Dermis microvascular lymphatic vessel endothelial cell (primary cell): ENCODE measurements at regions not wholly inside any gene's neighbourhood (a gene's known extent, or its start where the extent isn't known, plus 50 kb on each side); places are given as distances from the start of the nearest gene placed in this dataset.
A peak's percentile ranks its signal among the peaks of the same experiment; 100 is the strongest.

Source experiments
- DNase-seq, 2 donors: peaks; one replicate each; pipeline versions ENCODE4 v3.0.0 to v3.0.0-alpha.2; 2010; ENCODE audit warnings: low read depth in 2 of 2

DNA sequence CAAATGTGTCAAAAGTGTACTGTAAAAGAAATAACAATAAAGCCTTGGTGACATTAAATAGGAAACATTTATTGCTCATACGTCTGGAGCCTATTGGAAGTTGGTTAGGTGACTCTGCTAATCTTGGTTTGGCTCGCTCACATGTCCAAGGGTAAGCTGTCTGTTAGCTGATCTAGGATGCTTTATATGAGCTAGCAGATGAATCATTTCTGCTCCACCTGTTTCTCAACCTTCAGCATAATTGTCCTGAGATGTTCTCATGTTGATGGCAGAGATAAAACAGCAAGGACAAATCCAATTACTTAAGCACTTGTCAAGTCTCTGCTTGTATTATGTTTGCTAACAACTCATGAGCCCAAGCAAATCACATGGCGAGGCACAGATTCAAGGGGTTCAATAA is 56.0 kb upstream of the CD53 start:
- DNase-seq = no peak

DNA sequence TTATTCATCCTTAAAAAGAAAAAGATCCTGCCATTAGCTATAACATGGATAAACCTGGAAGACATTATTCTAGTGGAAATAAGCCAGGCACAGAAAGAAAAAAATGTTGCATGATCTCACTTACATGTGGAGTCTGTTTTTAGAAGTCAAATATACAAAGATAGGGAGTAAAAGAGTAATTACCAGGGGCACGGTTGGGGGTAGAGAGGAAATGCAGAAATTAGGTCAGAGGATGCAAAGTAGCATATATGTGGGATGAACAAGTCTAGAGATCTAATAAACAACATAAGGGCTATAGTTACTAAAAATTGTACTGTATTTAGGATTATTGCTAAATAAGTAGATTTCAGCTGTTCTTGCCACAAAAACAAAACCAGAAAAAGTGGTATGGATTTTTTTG is 61.4 kb upstream of the CD53 start:
- no peak for DNase-seq

DNA sequence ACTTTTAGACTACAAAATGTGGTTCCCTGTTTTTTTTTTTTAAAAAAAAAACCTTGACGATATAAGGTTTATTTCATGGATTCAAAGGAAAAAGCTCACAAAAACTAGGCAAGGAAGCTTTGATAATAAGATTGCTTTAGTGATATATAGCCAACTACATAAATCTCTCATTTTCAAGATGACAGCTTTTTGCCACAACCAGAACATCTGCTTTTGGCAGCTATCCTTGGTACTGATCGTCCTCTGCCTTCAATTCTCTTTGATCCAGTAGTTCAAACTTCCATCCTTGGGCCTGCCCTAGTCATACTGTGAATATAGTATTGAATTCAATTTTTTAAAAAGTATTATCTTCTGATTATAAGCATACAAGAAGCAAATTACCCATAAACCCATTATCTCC is 72.9 kb upstream of the CD53 start:
- no peak for DNase-seq

DNA sequence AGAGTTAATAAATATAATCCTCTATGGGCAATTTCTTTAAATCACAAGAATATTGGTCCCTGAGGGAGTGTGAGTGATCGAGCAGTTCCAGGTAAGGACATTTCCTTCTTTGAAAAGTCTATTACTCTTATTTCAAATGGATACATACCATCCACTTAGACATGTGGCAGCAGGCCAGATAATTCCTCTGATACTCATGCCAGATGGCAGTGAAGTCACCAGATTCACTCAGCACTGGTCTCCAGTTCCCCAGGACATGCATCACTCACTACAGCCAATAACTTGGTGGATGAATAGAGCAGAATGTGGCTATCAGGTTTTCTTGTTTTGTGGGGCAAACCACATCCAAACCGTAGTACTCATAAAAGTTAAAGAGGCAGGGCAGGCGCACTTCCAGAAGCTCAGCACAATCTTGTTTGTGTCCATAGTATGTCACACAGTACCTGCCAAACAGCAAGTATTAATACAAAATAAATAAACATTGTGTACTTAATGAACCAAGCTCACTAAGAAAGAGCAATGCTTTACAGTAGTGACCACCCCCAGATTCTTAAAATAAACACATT is 74.2 kb upstream of the CD53 start:
- no peak for DNase-seq

- DNase-seq = no peak
These were observed 84.3 kb upstream of the CD53 start for GRCh38 chr1:110788673-110789072.

GRCh38 chr1:110787328-110788071 is 85.4 kb upstream of the CD53 start:
- no peak for DNase-seq

GRCh38 chr1:110786802-110787327 is 86.1 kb upstream of the CD53 start:
- DNase-seq = no peak

GRCh38 chr1:110785612-110786011 is 87.3 kb upstream of the CD53 start:
- no peak for DNase-seq

DNA sequence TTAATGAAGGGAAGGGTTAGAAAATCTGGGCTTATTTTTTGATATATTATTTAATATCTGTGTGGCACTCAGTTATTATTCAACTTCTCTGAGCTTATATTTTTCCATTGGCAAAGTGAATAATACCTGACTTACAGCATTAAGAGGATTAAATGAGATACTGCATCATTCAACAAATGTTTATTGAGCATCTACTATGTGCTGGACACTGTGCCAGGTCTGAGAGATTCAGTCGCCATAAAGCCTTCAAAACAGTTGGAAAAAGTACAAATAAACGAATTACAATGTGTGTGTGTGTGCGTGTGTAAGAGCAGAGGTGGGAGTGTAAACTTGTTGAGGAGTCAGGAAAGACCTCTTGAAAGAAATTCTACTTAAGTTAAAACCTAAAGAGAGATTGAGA is 87.9 kb upstream of the CD53 start:
- DNase-seq = no peak

DNA sequence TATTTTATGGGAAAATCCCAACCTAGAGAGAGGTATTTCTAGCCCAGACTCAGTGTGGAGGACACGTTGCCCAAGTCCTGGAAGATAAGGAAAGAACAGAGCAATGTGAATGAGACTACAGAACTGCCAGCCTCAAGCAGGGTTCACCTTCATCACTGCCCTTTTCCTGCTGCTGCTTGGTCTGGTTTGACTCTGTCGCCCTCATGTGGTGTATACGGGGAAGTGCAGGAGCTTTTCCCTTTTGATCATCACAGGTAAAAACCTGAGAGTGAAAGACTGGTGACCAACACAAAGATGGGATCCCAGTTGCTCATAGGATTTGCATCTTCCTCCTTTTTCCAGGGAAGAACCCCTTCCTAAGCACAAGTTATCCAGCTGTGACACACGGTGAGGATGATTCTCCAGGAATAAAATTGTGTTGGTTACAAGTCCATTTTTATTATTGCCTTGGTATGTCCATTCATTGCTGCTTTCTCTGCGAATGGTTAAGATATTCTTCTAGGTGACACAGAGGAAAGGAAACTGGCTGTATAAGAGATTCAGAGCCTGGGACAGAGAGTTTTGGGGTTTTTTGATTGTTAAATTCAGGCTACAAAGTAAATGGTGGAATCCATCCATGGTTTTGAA is 89.5 kb upstream of the CD53 start:
- peak; percentile 33 to 61 for DNase-seq

DNA sequence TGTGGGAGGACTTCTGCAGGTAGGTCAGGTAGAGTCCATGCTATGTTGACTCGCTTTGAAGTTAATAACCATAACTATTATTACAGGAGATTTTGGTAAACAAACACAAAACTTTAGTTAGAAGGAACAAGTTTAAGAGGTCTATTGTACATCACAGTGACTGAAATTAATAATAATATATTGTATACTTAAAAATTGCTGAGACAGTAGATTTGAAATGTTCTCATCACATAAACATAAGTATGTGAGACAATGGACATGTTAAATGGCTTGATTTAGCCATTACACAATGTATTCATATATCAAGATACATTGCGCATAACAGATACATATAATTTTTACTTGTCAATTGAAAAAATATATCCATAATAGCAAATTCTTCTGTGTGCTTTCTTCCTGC is 91.4 kb upstream of the CD53 start:
- DNase-seq = no peak

GRCh38 chr1:110780600-110781484 is 92.1 kb upstream of the CD53 start:
- DNase-seq = peak in 1 of 2 donors; percentile 73

DNA sequence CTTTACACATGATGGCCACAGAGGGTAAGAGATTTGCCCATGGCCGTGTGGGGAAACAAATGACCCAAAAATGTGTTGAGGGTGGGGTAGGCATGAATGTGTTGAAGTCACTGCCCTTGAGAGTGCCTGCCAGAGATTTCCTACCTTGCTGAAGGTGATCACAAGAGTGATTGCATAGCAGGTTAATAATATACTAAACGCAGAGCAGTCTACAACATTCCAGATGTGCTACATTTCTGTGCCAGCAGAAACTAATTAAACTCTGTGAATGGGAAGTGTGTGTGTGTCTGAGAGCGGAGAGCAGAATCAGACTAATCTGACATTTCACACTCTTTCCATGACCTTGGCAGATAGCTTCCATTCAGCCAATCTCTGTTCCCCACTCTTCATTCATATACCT is 93.3 kb upstream of the CD53 start:
- no peak for DNase-seq

- DNase-seq = no peak
These were observed 94.1 kb upstream of the CD53 start for GRCh38 chr1:110778821-110779220.

- DNase-seq = no peak
These were observed 95.7 kb upstream of the CD53 start for GRCh38 chr1:110777228-110777627.

DNA sequence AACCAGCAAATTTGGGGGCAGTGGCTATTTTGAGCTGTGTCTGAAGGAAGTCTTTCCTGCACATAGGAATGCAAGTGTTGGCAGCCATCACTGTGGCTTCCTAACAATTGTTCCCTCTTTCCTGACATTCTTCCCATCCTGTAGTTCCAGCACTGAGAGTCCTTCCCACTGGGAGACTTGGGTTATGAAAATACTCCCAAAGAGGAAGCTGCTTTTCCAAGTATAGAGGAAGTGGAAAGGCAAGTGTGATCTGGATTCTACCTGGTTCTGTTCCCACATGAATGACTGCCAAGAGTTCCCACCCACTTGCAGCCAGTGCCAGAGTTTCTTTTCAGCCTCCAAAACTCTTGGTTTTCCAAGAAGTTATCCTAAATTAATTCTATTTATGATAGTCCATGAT is 98.5 kb upstream of the CD53 start:
- peak in 1 of 2 donors; percentile 31 for DNase-seq

GRCh38 chr1:110773813-110774212 is 99.1 kb upstream of the KCNA3 start:
- DNase-seq = no peak

DNA sequence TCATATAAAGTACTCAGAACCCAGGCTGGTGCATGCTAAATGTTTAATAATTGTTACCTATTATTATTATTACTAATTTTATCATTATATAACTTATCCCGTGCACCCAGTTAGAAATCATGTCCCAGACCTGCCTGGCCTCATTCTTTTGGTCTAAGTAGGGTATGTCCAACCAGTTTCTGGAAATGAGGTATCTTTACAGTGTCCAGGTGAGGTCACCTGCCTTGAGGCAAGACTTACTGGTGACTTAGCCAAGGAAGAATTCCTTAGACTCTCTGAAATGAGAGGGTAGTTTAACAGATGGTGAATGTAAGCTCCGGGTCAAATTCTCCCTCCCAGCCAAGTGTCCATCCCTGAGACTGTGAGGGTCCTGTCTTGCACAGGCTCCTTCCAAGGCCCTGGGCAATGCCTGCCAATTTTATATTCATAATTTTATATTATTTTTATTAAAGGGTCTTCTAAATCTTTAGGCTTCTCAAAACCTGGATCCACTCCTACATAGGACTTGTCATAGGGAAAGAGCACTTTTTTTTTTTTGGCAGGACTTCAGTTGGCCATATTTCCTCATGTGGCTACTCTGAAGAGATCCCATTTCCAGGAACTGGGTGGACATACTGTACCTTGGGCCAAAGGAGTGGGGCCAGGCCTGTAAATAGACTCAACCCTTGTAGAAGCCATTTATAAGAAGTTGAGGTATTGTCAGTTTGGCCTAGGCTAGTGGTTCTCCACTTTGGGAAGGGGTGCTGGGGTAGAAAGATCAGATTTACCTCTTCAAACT is 96.7 kb upstream of the KCNA3 start:
- no peak for DNase-seq

DNA sequence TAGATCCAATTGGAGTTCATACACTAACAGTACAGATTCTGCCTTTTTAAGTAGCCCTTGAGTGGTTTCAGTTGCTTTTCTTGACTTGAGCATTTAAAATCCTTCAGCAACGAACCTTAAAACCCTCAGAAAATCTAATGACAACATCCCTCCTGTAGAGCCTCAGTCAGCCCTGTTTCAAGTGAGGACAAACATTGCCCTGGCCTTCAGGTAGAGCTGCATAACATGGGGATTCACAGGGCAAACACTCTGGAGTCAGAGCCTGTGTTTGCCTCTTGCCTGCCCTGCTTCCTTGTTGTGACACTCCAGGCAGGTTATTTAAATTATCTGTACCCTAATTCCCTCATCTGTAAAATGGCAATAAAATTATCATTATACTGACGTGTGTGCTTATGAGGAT is 96.1 kb upstream of the KCNA3 start:
- no peak for DNase-seq

DNA sequence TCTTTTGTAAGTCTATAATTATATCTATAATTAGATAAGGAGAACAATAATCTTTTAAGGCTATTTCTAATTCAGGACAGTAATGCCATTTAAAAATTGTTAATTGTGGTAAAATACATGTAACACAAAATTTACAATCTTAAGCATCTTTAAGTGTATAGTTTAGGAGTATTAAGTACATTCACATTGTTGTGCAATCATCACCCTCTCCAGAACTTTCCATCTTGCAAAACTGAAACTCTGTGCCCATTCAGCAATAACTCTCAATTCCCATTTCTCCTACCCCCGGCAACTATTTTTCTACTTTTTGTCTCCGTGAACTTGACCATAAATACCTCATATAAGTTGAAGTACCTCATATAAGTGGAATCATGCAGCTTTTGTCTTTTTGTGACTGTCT is 93.9 kb upstream of the KCNA3 start:
- DNase-seq = no peak

DNA sequence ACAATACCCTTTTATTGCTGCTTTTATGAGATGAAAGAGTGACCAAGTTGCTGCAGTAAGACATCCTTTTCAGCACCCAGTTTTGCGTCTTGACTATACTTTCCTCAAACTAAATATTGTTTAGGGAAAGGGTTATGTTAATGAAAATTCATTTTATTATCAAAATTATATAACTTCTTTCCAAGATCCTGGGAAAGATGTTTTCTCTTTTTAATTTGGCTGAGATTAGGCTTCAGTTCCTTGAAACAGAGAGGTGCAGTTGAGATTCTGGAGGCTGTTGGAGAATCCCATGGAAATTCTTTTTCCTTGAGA is 91.6 kb upstream of the KCNA3 start:
- DNase-seq = no peak
